Endodermal cell (in vitro differentiated cells): ENCODE measurements at regions not wholly inside any gene's neighbourhood (a gene's known extent, or its start where the extent isn't known, plus 50 kb on each side); places are given as distances from the start of the nearest gene placed in this dataset.
"Not testable (repeated sequence)": the region's sequence is repeated elsewhere in the genome, so short reads cannot be mapped to it uniquely, and the experiment has no call there.

Experiments used
- DNase-seq: peaks from one replicate; pipeline ENCODE4 v3.0.0-alpha.2; 2017
- H3K27ac ChIP-seq: 2 replicates; pipeline ENCODE4 v1.5.1; 2013; ENCODE audit warnings: mild to moderate bottlenecking, low read depth, low read length, moderate library complexity
- H3K27me3 ChIP-seq: 2 replicates; pipeline ENCODE4 v1.6.1; 2013; ENCODE audit warnings: mild to moderate bottlenecking, low read length, moderate library complexity; ENCODE audit not compliant: insufficient read depth, control insufficient read depth, poor library complexity, severe bottlenecking
- H3K36me3 ChIP-seq: 2 replicates; pipeline ENCODE4 v1.7.0; 2013; ENCODE audit warnings: mild to moderate bottlenecking, low read length, moderate library complexity; ENCODE audit not compliant: control insufficient read depth, insufficient read depth
- H3K4me1 ChIP-seq: one replicate; pipeline ENCODE4 v1.7.0; 2013; ENCODE audit warnings: low read length; ENCODE audit not compliant: control insufficient read depth, insufficient read depth
- H3K4me3 ChIP-seq: 2 replicates; pipeline ENCODE4 v1.5.1; 2013; ENCODE audit warnings: mild to moderate bottlenecking, low read length, moderate library complexity
- H3K9ac ChIP-seq: 2 replicates; pipeline ENCODE4 v1.6.1; 2013; ENCODE audit warnings: mild to moderate bottlenecking, low read length, moderate library complexity; ENCODE audit not compliant: poor library complexity, severe bottlenecking; ENCODE audit errors: extremely low read depth
- H3K9me3 ChIP-seq: 2 replicates; pipeline ENCODE4 v1.6.1; 2013; ENCODE audit warnings: mild to moderate bottlenecking, low read length, moderate library complexity; ENCODE audit not compliant: control insufficient read depth
- H3K27ac Mint-ChIP-seq: 2 replicates; pipeline ENCODE4 v1.8.0; 2020; ENCODE audit warnings: mixed read lengths
- H3K27me3 Mint-ChIP-seq: 2 replicates; pipeline ENCODE4 v1.8.0; 2021; ENCODE audit warnings: mild to moderate bottlenecking, mixed read lengths; ENCODE audit not compliant: insufficient read depth
- H3K36me3 Mint-ChIP-seq: 2 replicates; pipeline ENCODE4 v1.8.0; 2020; ENCODE audit warnings: low read depth, mixed read lengths
- H3K4me1 Mint-ChIP-seq: 2 replicates; pipeline ENCODE4 v1.8.0; 2020; ENCODE audit warnings: mixed read lengths
- H3K4me3 Mint-ChIP-seq: 2 replicates; pipeline ENCODE4 v1.8.0; 2020; ENCODE audit warnings: mild to moderate bottlenecking, moderate library complexity, mixed read lengths
- H3K9me3 Mint-ChIP-seq: 2 replicates; pipeline ENCODE4 v1.8.0; 2020; ENCODE audit warnings: mild to moderate bottlenecking, mixed read lengths
- CTCF ChIP-seq: fragments of 200-600 bp; sonication (generic); conservative IDR thresholded peaks from 2 replicates; pipeline ENCODE4 v1.5.0; 2021; ENCODE audit warnings: antibody characterized with exemption, mild to moderate bottlenecking
- WGBS, 2 experiments: methylation state at CpG; one replicate each; pipeline versions ENCODE4 v1.1.5 to v1.1.7; 2013; ENCODE audit warnings: missing lambda C conversion rate in 2 of 2, mixed read lengths in 1 of 2; ENCODE audit not compliant: insufficient coverage in 1 of 2, insufficient read length in 1 of 2; 5-methylcytosine and 5-hydroxymethylcytosine counted together

GRCh38 chr2:4221434-4221833 is 518.1 kb downstream of the DCDC2C start:
- no CpG with 5 or more reads among the region's 1 CpG for WGBS, 2 experiments

DNA sequence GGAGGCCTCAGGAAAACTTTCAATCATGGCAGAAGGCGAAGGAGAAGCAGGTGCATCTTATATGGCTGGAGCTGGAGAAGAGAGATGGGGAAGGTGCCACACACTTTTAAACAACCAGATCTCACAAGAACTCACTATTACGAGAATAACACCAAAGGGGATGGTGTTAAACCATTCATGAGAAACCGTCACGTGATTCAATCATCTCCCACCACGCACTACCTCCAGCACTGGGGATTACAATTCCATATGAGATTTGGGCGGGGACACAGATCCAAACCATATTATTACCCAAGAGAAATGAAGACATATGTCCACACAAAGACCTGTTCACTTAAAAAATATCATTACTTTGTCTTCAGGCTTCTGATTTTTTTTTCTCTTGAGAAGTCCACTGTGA is 518.5 kb downstream of the DCDC2C start:
- no peaks in the 10 kb centered on the region for H3K27me3 ChIP-seq
- no peaks in the 10 kb centered on the region for H3K9me3 ChIP-seq
- no peak for DNase-seq
- no peaks in the 10 kb centered on the region for H3K36me3 ChIP-seq
- H3K9ac ChIP-seq = no peak overlapping the region
- 94 to 95% methylated on average over 3 to 6 of the region's 6 CpGs for WGBS, 2 experiments
- H3K27ac ChIP-seq = no peak overlapping the region
- no peaks in the 10 kb centered on the region for H3K27me3 Mint-ChIP-seq
- H3K27ac Mint-ChIP-seq = no peak overlapping the region
- no peaks in the 10 kb centered on the region for H3K4me1 Mint-ChIP-seq
- H3K9me3 Mint-ChIP-seq = no peaks in the 10 kb centered on the region
- no peak overlapping the region for H3K4me3 ChIP-seq
- no peak for TF ChIP-seq CTCF
- no peaks in the 10 kb centered on the region for H3K4me1 ChIP-seq
- H3K36me3 Mint-ChIP-seq = no peaks in the 10 kb centered on the region
- no peak overlapping the region for H3K4me3 Mint-ChIP-seq

More at GRCh38 chr2:4221434-4221833, 518.1 kb downstream of the DCDC2C start:
- no peaks in the 10 kb centered on the region for H3K9me3 Mint-ChIP-seq
- H3K27me3 Mint-ChIP-seq = no peaks in the 10 kb centered on the region
- no peak for DNase-seq
- no peak overlapping the region for H3K4me3 Mint-ChIP-seq
- Histone ChIP-seq H3K36me3 (no peaks in the 10 kb centered on the region), H3K9ac (no peak overlapping the region), H3K9me3 (no peaks in the 10 kb centered on the region), H3K27me3 (no peaks in the 10 kb centered on the region), H3K4me3 (no peak overlapping the region), H3K27ac (no peak overlapping the region), H3K4me1 (no peaks in the 10 kb centered on the region)
- TF ChIP-seq CTCF = no peak
- no peak overlapping the region for H3K27ac Mint-ChIP-seq
- no peaks in the 10 kb centered on the region for H3K36me3 Mint-ChIP-seq
- no peaks in the 10 kb centered on the region for H3K4me1 Mint-ChIP-seq

GRCh38 chr2:4244422-4244821 is 541.0 kb downstream of the DCDC2C start:
- not testable (repeated sequence) for H3K27ac Mint-ChIP-seq, H3K4me3 ChIP-seq, H3K36me3 Mint-ChIP-seq, H3K27me3 ChIP-seq, H3K4me3 Mint-ChIP-seq, H3K9ac ChIP-seq, H3K27ac ChIP-seq, H3K9me3 ChIP-seq, DNase-seq, H3K36me3 ChIP-seq, H3K27me3 Mint-ChIP-seq, H3K4me1 Mint-ChIP-seq, H3K4me1 ChIP-seq
- H3K9me3 Mint-ChIP-seq = peaks cover 11% of the 10 kb centered on the region
- 85 to 97% methylated on average over 6 to 9 of the region's 9 CpGs for WGBS, 2 experiments
